Lower leg skin (tissue), 3 donors: ENCODE measurements at regions not wholly inside any gene's neighbourhood (a gene's known extent, or its start where the extent isn't known, plus 50 kb on each side); places are given as distances from the start of the nearest gene placed in this dataset.

Source experiments
- POLR2A ChIP-seq, 2 donors: fragments of 450-650 bp; IDR thresholded peaks; one replicate each; pipeline ENCODE4 v1.6.1; 2016 to 2017; ENCODE audit warnings: antibody characterized with exemption in 2 of 2, mild to moderate bottlenecking in 1 of 2, moderate library complexity in 1 of 2
- TF ChIP-seq, protein P1 (sequence below), 3 donors: fragments of 450-650 bp; IDR thresholded peaks; one replicate each; pipeline ENCODE4 v1.5.1; 2016; ENCODE audit warnings: antibody characterized with exemption in 3 of 3, mild to moderate bottlenecking in 3 of 3, moderate library complexity in 2 of 3

GRCh38 chr1:221013691-221014660 lies 134.7 kb downstream of the HLX start:
- TF ChIP-seq, protein P1, sequence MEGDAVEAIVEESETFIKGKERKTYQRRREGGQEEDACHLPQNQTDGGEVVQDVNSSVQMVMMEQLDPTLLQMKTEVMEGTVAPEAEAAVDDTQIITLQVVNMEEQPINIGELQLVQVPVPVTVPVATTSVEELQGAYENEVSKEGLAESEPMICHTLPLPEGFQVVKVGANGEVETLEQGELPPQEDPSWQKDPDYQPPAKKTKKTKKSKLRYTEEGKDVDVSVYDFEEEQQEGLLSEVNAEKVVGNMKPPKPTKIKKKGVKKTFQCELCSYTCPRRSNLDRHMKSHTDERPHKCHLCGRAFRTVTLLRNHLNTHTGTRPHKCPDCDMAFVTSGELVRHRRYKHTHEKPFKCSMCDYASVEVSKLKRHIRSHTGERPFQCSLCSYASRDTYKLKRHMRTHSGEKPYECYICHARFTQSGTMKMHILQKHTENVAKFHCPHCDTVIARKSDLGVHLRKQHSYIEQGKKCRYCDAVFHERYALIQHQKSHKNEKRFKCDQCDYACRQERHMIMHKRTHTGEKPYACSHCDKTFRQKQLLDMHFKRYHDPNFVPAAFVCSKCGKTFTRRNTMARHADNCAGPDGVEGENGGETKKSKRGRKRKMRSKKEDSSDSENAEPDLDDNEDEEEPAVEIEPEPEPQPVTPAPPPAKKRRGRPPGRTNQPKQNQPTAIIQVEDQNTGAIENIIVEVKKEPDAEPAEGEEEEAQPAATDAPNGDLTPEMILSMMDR (IDR thresholded peaks at IDR 0.05), result no peak
- no peak for TF ChIP-seq POLR2A (IDR thresholded peaks at IDR 0.05)
